Brain pericyte (primary cell): ENCODE measurements at regions not wholly inside any gene's neighbourhood (a gene's known extent, or its start where the extent isn't known, plus 50 kb on each side); places are given as distances from the start of the nearest gene placed in this dataset.
"Not testable (repeated sequence)": the region's sequence is repeated elsewhere in the genome, so short reads cannot be mapped to it uniquely, and the experiment has no call there.

Experiments used
- DNase-seq: peaks from one replicate; pipeline ENCODE4 v3.0.0-alpha.2; 2012; ENCODE audit warnings: low read depth, low spot score

- DNase-seq, result no peak
Observed at GRCh38 chr3:6679510-6679909, 181.4 kb upstream of the GRM7 start.

GRCh38 chr3:6680119-6680806 is 180.7 kb upstream of the GRM7 start:
- no peak for DNase-seq

DNA sequence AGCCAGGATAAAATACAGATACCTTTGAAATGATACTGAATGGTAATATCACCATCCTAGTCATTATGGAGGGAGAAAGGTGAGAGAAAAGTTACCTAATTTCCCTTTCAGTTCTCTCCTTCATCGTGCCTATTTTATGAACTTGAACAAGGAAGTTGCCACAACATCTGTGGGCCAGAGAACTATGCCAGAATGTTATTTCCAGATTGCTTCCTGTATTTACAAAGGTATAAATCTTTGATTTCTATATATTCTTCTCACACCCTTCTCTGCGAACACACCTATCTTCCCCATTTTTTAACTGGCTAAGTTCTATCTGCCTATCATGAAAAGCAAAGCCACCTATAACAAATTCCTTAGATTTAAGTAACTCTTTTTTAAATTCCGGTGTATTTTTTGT is 163.6 kb upstream of the GRM7 start:
- DNase-seq, result no peak

- DNase-seq, result no peak
Observed at GRCh38 chr3:6697722-6698121, 163.2 kb upstream of the GRM7 start.

GRCh38 chr3:6704817-6705216 is 156.1 kb upstream of the GRM7 start:
- not testable (repeated sequence) for DNase-seq

GRCh38 chr3:6706777-6707176 is 154.1 kb upstream of the GRM7 start:
- DNase-seq, result no peak

- DNase-seq, result no peak
Observed at GRCh38 chr3:6709178-6709577, 151.7 kb upstream of the GRM7 start.

GRCh38 chr3:6714962-6715361 is 146.0 kb upstream of the GRM7 start:
- no peak for DNase-seq

- DNase-seq, result no peak
Observed at GRCh38 chr3:6716420-6716819, 144.5 kb upstream of the GRM7 start.

- DNase-seq, result no peak
Observed at GRCh38 chr3:6717026-6717943, 143.6 kb upstream of the GRM7 start.

GRCh38 chr3:6719999-6720398 is 140.9 kb upstream of the GRM7 start:
- DNase-seq, result no peak

DNA sequence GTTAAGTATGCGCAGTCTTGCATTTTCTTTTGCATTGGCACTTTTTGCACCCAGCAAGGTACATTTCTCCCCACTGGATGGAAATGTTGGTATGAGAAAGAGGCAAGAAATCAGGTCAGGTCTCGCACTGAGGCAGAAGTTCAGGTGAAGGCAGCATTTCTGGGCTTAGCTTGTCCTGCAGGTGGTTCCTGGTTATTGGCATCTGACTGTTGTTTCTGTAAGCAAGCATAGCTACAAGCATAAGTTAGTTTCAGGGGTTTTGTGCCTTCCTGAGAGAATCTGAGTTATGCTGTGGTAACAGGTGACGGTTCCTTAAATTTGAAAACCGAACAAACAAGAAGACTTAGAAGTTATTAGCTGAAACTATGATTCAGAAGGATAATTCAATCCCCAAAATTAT is 139.4 kb upstream of the GRM7 start:
- DNase-seq, result no peak

DNA sequence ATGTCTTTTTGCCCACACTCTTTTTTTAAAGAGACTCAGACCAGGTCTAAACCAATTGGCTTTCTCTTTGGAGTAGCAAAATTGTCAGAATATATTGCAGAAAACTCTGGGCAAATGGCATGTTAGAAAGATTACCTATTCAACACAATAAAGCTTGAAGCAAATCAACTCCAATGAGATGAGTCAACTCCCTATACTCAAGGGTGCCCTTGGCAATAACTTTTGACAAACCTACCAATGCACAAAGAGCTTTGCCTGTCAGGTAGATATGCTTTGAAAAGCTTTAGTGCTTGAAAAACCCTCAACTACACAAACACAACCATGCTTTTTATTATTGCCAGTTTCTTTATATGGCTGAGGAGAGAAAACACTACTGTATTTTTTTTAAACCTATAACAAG is 137.7 kb upstream of the GRM7 start:
- DNase-seq, result no peak

GRCh38 chr3:6726811-6727210 is 134.1 kb upstream of the GRM7 start:
- DNase-seq, result no peak

DNA sequence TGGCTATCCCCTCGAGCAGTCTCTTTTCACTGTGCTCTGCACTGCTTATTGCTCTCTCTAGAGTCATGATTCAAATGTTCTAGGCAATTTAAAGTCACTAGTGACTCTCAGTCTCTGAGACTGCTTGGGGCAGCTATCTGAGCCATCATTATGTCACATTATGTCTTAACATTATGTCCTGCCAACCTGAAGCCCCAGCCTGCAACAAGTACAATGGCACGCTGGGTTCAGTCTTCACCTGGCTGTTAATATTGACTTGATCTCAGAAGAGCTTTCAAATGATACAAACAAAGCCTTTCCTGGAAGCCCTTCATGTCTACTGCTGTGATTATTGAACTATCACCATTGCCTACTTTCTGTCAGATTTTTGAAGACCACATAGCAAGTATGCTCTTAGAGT is 128.1 kb upstream of the GRM7 start:
- no peak for DNase-seq

GRCh38 chr3:6733699-6734394 is 127.1 kb upstream of the GRM7 start:
- DNase-seq, result no peak

- DNase-seq, result no peak
Observed at GRCh38 chr3:6734395-6734746, 126.5 kb upstream of the GRM7 start.

DNA sequence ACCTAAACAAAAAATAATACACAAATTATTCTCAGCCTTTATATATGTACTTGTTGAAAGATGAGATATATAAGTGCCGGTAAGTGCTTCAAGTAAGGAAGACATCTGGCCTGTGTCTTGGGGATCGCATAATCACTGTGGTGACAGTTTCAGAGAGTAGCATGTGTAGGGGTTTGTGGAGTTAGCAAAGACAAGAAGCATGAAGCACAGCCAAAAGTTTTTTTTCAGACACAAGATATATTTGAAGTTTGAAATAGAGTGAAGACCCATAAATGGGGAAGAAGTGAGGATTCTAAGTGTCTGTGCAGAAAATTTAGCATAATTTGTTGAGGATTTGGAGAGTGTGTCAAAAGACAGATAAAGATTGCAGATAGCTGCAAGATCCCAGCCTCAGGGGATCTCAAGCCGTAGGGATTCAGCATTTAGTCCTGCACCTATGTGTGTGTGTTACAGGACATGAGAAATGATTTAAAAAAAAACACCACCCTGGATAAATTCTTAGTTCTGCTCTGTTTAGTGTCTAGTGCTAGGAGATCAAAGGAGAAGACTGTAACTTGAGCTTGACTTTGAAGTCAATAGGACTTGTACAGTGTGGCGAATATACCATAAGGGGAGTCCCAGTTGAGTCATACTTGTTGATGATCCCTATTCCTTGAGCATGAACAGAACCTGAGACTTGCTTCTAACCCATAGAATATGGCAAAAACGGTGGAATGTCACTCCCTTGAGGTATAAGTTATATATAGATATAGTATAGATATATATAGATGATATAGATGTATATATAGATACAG is 123.9 kb upstream of the GRM7 start:
- DNase-seq, result no peak

DNA sequence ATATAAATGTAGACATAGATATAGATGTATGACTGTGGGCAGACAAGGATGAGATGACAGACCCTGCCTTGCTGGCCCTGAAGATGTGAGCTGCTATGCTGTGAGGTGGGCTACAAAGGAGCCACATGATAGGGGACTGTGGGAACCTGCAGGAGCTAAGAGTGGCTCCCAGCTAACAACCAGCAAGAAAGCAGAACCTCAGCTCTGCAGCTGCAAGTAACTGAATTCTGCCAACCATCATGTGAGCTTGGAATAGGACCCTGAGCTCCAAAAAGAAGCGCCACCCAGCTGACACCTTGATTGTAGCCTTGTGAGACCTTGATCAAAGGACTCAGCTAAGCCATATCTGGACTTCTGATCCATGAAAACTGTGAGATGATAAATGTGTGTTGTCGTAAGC is 123.3 kb upstream of the GRM7 start:
- DNase-seq, result no peak

DNA sequence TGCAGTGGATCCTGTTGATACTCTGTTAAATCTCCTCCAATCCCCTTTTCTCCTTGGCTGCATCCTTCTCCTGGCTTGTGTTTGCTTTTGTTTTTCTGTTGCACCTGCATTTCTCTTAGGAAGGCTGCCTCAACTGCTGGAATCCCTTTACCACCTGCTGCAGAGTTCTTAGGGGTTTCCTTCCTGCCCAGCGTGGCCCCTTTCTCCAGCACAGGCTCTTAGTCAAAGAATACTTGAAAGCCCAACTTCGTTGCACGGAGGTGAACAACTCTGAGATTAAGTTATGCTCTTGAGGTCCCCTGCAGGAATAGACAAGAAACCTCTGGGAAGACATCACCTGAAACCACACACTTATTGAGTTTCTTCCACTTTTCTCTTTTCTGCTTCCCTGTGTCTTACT is 121.6 kb upstream of the GRM7 start:
- DNase-seq, result no peak

DNA sequence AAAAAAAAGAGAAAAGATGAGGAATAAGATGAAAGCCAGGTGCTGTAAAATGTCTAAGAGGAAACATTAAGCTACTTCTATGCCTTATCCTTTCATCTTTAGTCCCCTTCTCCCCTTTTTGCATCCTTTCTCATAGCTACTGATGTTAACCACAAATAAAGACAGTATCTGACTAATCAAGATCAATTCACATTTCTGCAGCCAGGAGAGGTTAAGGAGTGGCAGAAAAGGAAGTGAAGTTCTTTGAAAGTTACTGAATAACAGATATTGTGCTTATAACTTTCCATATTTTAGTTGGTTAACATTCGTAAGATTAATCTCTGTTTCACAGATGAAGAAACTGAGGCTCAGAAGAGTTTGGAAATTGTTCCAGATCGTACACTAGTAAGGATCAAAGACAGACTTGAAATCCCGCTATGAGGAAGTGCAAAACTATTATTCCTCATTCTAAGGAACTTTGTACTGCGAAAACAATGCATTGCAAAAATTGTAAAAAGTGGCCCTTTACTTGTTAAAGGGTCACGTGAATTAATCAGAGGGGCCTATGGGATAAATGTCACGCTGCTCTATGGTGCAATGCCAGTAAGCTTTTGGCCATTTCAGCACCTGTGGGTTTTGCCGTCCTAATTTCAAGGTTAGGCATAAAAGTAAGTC is 117.7 kb upstream of the GRM7 start:
- DNase-seq, result no peak
